Bronchial epithelial cell (primary cell): ENCODE measurements at regions not wholly inside any gene's neighbourhood (a gene's known extent, or its start where the extent isn't known, plus 50 kb on each side); places are given as distances from the start of the nearest gene placed in this dataset.
A peak's percentile ranks its signal among the peaks of the same experiment; 100 is the strongest.
"Not testable (repeated sequence)": the region's sequence is repeated elsewhere in the genome, so short reads cannot be mapped to it uniquely, and the experiment has no call there.

Source experiments
- DNase-seq: peaks from one replicate; pipeline ENCODE4 v3.0.0-alpha.2; 2010; ENCODE audit warnings: low read depth
- FAIRE-seq: peaks from 2 replicates; lab custom pipeline; 2011; peaks lifted over from hg19 to GRCh38; lab: Jason Lieb, UNC
- H3K27me3 ChIP-seq: 2 replicates; pipeline ENCODE4 v1.5.1; 2011; ENCODE audit warnings: low read length; ENCODE audit not compliant: control insufficient read depth, insufficient read depth
- H3K36me3 ChIP-seq: 2 replicates; pipeline ENCODE4 v1.5.1; 2011; ENCODE audit warnings: low read length; ENCODE audit not compliant: control insufficient read depth, insufficient read depth
- H3K4me3 ChIP-seq: 2 replicates; pipeline ENCODE4 v1.5.1; 2011; ENCODE audit warnings: mild to moderate bottlenecking, low read depth, low read length, control low read depth
- TF ChIP-seq, protein P1 (sequence below): IDR thresholded peaks from 2 replicates; pipeline ENCODE4 v1.5.1; 2011; ENCODE audit warnings: mild to moderate bottlenecking, moderate library complexity, low read length, control low read depth, inconsistent platforms; ENCODE audit not compliant: insufficient read depth, severe bottlenecking

DNA sequence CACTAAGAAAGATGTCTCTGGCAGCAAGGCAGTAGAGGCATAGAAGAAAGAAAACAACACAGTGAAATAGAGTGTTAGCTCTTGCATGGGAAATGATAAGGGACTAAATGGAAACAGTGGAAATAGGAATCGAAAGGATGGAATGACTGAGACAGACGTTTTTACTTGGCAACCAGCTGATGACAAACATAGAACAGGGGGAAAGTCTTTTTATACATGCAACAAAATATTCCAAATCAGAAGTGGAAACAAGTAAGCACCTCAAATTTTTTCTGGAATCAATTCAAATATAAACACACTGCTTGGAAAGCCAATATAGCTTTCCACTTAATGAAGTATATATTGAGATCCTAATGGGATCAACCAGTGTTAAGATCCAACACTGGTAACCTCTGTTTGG is 110.2 kb downstream of the MZT1 start:
- Histone ChIP-seq H3K27me3 (no peaks in the 10 kb centered on the region), H3K36me3 (no peaks in the 10 kb centered on the region), H3K4me3 (no peak overlapping the region)
- DNase-seq (no peak), FAIRE-seq (no peak)
- TF ChIP-seq, protein P1, sequence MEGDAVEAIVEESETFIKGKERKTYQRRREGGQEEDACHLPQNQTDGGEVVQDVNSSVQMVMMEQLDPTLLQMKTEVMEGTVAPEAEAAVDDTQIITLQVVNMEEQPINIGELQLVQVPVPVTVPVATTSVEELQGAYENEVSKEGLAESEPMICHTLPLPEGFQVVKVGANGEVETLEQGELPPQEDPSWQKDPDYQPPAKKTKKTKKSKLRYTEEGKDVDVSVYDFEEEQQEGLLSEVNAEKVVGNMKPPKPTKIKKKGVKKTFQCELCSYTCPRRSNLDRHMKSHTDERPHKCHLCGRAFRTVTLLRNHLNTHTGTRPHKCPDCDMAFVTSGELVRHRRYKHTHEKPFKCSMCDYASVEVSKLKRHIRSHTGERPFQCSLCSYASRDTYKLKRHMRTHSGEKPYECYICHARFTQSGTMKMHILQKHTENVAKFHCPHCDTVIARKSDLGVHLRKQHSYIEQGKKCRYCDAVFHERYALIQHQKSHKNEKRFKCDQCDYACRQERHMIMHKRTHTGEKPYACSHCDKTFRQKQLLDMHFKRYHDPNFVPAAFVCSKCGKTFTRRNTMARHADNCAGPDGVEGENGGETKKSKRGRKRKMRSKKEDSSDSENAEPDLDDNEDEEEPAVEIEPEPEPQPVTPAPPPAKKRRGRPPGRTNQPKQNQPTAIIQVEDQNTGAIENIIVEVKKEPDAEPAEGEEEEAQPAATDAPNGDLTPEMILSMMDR, result no peak

DNA sequence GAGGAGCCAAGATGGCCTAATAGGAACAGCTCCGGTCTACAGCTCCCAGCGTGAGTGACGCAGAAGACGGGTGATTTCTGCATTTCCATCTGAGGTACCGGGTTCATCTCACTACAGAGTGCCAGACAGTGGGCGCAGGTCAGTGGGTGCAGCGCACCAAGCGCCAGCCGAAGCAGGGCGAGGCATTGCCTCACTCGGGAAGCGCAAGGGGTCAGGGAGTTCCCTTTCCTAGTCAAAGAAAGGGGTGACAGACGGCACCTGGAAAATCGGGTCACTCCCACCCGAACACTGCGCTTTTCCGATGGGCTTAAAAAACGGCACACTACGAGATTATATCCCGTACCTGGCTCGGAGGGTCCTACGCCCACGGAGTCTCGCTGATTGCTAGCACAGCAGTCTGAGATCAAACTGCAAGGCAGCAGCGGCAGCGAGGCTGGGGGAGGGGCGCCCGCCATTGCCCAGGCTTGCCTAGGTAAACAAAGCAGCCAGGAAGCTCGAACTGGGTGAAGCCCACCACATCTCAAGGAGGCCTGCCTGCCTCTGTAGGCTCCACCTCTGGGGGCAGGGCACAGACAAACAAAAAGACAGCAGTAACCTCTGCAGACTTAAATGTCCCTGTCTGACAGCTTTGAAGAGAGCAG is 117.1 kb downstream of the MZT1 start:
- H3K36me3 ChIP-seq, FAIRE-seq, H3K27me3 ChIP-seq, DNase-seq, H3K4me3 ChIP-seq: not testable (repeated sequence)

DNA sequence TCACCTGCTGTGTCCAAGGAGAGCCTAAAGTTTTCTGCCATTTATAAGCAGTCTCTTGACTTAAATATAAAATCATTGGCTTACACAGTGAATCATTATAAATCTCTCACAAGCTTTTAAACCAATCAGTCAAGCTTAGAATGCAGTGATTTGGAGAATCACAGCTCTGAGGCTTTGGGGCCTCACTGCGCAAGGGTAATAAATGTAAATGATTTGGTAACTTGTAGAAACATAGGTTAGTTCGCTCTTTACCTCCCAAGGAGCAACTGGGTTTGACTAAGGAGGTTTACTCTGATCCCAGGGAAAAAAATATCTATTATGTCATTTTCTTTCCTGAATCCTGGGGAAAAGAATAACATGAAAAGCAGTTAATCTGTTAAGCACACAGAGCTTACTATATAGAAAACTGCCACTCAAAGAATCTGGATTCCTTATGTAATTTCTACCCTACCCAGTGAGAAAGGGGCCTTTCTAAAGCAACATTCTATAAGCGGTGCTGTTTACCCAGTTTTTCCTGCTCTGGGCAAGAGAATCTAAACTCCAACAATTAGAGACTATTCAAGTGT is 128.2 kb downstream of the MZT1 start:
- Histone ChIP-seq H3K27me3 (no peaks in the 10 kb centered on the region), H3K4me3 (no peak overlapping the region), H3K36me3 (no peaks in the 10 kb centered on the region)
- FAIRE-seq (no peak), DNase-seq (no peak)
- TF ChIP-seq, protein P1, result no peak

DNA sequence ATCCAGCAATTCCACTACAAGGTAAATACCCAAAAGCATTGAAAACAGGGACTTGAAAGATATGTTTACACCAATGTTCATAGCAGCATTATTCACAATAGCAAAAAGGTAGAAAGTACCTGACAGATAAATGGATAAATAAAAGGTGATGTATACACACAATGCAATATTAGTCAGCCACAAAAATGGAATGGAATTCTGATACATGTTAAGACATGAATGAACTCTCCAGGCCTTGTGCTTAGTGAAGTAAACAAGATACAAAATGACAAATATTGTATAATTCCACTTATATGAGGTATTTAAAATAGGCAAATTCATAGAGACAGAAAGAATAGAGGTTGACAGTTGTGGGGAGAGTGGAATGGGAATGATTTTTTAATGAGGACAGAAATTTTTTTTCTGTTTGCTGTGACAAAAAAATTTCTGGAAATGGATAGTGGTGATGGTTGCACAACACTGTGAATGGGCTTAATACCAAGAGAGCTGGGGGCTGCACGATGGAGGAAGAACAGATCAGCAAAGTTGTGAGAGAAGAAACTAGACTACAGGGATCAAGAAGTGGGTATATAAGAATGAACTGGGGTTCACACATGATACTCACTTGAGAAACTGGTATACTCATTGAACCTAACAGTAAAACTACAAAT is 137.2 kb downstream of the MZT1 start:
- Histone ChIP-seq H3K27me3 (no peaks in the 10 kb centered on the region), H3K4me3 (no peak overlapping the region), H3K36me3 (no peaks in the 10 kb centered on the region)
- peak; percentile 91 for DNase-seq
- TF ChIP-seq, protein P1, result no peak
- no peak for FAIRE-seq

DNA sequence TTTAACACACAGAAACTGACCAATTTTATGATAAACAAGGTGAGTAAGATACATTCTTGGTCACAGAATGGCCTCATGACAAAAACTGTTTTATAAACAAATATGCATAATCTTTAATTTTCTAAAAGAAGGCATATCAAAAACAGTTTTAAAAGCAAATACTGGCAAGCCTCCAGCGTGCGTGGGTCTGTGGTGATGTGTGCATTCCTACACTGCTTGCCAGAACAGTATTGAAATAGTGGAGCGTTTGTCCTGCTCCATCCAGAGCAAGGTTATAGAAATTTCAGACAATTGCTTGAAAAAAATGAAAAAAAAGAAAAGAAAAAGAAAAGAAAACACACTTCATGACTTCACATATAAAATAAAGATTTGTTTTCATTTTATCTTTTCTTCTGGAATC is 140.9 kb downstream of the MZT1 start:
- no peak for FAIRE-seq
- Histone ChIP-seq H3K4me3 (no peak overlapping the region), H3K27me3 (no peaks in the 10 kb centered on the region), H3K36me3 (no peaks in the 10 kb centered on the region)
- TF ChIP-seq, protein P1, result no peak
- peak; percentile 11 for DNase-seq

DNA sequence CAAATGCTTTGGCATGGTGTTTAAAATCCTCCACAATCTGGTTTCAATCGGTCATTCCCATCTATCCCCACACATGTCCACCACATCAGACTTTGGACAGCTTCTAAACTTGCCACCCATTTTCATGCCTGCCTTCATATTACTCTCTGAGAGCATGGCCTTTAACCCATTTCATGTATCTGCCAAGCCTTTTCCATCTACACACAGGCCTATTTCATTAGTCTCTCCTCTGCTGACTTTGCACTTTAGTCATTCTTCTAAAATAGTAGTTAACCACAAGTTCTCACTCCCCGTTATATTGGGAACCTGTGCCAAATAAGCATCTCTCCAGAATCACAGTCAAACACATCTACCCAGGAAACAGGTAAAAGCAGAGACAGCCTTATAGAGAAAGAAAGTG is 142.2 kb downstream of the MZT1 start:
- DNase-seq (no peak), FAIRE-seq (peak; percentile 95)
- no peaks in the 10 kb centered on the region for H3K27me3 ChIP-seq
- no peak overlapping the region for H3K4me3 ChIP-seq
- H3K36me3 ChIP-seq, result no peaks in the 10 kb centered on the region
- TF ChIP-seq, protein P1, result no peak
